SK-N-SH (cell line): ENCODE measurements at regions not wholly inside any gene's neighbourhood (a gene's known extent, or its start where the extent isn't known, plus 50 kb on each side); places are given as distances from the start of the nearest gene placed in this dataset.

Experiments
- EP300 ChIP-seq, 2 experiments: IDR thresholded peaks; 2 replicates each; pipeline versions ENCODE4 v1.4.0 to v1.6.1; 2012; ENCODE audit warnings: borderline replicate concordance in 1 of 2, low read depth in 1 of 2, low read length in 1 of 2
- RFX5 ChIP-seq: IDR thresholded peaks from 2 replicates; pipeline ENCODE4 v1.6.1; 2012; ENCODE audit warnings: mild to moderate bottlenecking, improper control_type of control experiment, low read length
- TF ChIP-seq, protein P1 (sequence below): fragments of 200-600 bp; sonication (generic); IDR thresholded peaks from 2 replicates; pipeline ENCODE4 v1.6.1; 2017; ENCODE audit warnings: antibody characterized with exemption, mild to moderate bottlenecking, moderate library complexity
- TF ChIP-seq, protein P2 (sequence below): IDR thresholded peaks from 2 replicates; pipeline ENCODE4 v1.6.1; 2012; ENCODE audit warnings: mild to moderate bottlenecking, low read depth, low read length, moderate library complexity

DNA sequence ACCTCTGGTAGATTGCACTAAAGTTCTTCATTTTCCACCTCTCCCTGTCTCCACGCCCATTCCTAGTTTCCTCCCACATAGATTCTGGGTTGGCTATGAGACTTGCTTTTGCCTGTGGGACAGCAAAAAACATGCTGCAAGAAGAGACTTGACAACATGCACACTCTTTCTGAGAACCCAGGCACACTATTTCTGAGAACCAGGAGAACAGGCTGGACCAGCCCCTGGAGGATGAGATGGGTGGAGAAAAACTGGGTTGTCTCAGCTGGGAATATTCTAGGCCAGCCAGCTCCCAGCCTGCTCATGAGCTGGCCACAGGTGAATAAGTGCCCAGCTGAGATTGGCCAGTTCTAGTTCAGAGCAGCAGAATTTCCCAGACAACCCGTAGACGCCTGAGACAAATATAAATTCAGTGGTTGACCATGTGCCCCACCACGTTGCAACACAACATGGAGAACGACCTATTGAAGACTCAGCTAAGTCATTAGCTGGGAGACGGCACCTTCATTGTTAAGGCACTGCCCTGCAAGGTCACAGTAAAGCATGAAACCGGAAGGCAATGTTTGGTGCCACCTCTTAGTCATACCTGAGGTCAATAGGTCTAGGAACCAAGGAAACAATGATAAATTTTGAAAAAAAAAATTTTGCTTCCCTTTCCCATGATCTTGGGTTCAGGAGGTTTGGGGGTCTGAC lies 92.7 kb upstream of the AKR1E2 start:
- TF ChIP-seq EP300 (IDR thresholded peaks at IDR 0.05; ENCODE audit: borderline replicate concordance in 1 of 2, low read depth in 1 of 2, low read length in 1 of 2) (no peak), RFX5 (no peak)
- TF ChIP-seq, protein P1, sequence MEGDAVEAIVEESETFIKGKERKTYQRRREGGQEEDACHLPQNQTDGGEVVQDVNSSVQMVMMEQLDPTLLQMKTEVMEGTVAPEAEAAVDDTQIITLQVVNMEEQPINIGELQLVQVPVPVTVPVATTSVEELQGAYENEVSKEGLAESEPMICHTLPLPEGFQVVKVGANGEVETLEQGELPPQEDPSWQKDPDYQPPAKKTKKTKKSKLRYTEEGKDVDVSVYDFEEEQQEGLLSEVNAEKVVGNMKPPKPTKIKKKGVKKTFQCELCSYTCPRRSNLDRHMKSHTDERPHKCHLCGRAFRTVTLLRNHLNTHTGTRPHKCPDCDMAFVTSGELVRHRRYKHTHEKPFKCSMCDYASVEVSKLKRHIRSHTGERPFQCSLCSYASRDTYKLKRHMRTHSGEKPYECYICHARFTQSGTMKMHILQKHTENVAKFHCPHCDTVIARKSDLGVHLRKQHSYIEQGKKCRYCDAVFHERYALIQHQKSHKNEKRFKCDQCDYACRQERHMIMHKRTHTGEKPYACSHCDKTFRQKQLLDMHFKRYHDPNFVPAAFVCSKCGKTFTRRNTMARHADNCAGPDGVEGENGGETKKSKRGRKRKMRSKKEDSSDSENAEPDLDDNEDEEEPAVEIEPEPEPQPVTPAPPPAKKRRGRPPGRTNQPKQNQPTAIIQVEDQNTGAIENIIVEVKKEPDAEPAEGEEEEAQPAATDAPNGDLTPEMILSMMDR: no peak
- TF ChIP-seq, protein P2, sequence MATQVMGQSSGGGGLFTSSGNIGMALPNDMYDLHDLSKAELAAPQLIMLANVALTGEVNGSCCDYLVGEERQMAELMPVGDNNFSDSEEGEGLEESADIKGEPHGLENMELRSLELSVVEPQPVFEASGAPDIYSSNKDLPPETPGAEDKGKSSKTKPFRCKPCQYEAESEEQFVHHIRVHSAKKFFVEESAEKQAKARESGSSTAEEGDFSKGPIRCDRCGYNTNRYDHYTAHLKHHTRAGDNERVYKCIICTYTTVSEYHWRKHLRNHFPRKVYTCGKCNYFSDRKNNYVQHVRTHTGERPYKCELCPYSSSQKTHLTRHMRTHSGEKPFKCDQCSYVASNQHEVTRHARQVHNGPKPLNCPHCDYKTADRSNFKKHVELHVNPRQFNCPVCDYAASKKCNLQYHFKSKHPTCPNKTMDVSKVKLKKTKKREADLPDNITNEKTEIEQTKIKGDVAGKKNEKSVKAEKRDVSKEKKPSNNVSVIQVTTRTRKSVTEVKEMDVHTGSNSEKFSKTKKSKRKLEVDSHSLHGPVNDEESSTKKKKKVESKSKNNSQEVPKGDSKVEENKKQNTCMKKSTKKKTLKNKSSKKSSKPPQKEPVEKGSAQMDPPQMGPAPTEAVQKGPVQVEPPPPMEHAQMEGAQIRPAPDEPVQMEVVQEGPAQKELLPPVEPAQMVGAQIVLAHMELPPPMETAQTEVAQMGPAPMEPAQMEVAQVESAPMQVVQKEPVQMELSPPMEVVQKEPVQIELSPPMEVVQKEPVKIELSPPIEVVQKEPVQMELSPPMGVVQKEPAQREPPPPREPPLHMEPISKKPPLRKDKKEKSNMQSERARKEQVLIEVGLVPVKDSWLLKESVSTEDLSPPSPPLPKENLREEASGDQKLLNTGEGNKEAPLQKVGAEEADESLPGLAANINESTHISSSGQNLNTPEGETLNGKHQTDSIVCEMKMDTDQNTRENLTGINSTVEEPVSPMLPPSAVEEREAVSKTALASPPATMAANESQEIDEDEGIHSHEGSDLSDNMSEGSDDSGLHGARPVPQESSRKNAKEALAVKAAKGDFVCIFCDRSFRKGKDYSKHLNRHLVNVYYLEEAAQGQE: no peak
